SU-DHL-6 (cell line): ENCODE measurements at regions not wholly inside any gene's neighbourhood (a gene's known extent, or its start where the extent isn't known, plus 50 kb on each side); places are given as distances from the start of the nearest gene placed in this dataset.
A peak's percentile ranks its signal among the peaks of the same experiment; 100 is the strongest.

ENCODE experiments used
- H2AFZ ChIP-seq: fragments of 200-600 bp; sonication (generic); 2 replicates; pipeline ENCODE4 v1.6.1; 2014; ENCODE audit warnings: low read depth, mild to moderate bottlenecking, moderate library complexity, mixed read lengths, antibody characterized with exemption, low read length; ENCODE audit not compliant: severe bottlenecking
- H3F3A ChIP-seq: fragments of 200-600 bp; shearing (Covaris generic); 2 replicates; pipeline ENCODE4 v1.6.0; 2016; ENCODE audit warnings: antibody characterized with exemption, mild to moderate bottlenecking; ENCODE audit not compliant: insufficient read depth
- H3K27ac ChIP-seq: fragments of 200-600 bp; sonication (generic); 2 replicates; pipeline ENCODE4 v1.5.1; 2016; ENCODE audit warnings: low read depth, mild to moderate bottlenecking, low read length, moderate library complexity, mixed read lengths
- H3K27me3 ChIP-seq: fragments of 200-600 bp; sonication (generic), shearing (Covaris generic); 2 replicates; pipeline ENCODE4 v1.6.0; 2014; ENCODE audit warnings: mild to moderate bottlenecking, low read length
- H3K36me3 ChIP-seq: fragments of 200-600 bp; sonication (generic); 2 replicates; pipeline ENCODE4 v1.6.1; 2014; ENCODE audit warnings: mild to moderate bottlenecking, low read length, mixed read lengths
- H3K4me2 ChIP-seq: fragments of 300-600, 200-600 bp; shearing (Covaris generic), sonication (generic); 2 replicates; pipeline ENCODE4 v1.6.0; 2014; ENCODE audit warnings: low read length, low read depth, mild to moderate bottlenecking; ENCODE audit not compliant: poor library complexity, severe bottlenecking
- H3K4me3 ChIP-seq: fragments of 200-600 bp; sonication (generic); 2 replicates; pipeline ENCODE4 v1.5.1; 2014; ENCODE audit warnings: antibody characterized with exemption, low read length, mild to moderate bottlenecking, mixed read lengths; ENCODE audit not compliant: insufficient read depth, poor library complexity, severe bottlenecking
- H3K79me2 ChIP-seq: fragments of 200-600 bp; sonication (generic); 2 replicates; pipeline ENCODE4 v1.6.1; 2014; ENCODE audit warnings: mild to moderate bottlenecking, low read length, moderate library complexity; ENCODE audit not compliant: insufficient read depth
- H3K9ac ChIP-seq: fragments of 200-600 bp; sonication (generic); 2 replicates; pipeline ENCODE4 v1.7.0; 2014; ENCODE audit warnings: mild to moderate bottlenecking, low read length
- H3K9me2 ChIP-seq: fragments of 200-600 bp; sonication (generic); replicated peaks from 2 replicates; pipeline ENCODE4 v1.6.1; 2014; ENCODE audit warnings: low read length; ENCODE audit not compliant: insufficient read depth
- H3K9me3 ChIP-seq: fragments of 200-600 bp; sonication (generic); 2 replicates; pipeline ENCODE4 v1.6.1; 2014; ENCODE audit warnings: low read length, mixed read lengths; ENCODE audit not compliant: insufficient read depth
- H4K20me1 ChIP-seq: fragments of 200-600 bp; sonication (generic); 2 replicates; pipeline ENCODE4 v1.6.1; 2014; ENCODE audit warnings: low read depth, mild to moderate bottlenecking, antibody characterized with exemption, low read length, moderate library complexity, mixed read lengths
- CTCF ChIP-seq: fragments of 200-600 bp; sonication (generic); IDR thresholded peaks from one replicate; pipeline ENCODE4 v1.5.1; 2017; ENCODE audit warnings: antibody characterized with exemption, mild to moderate bottlenecking, low read length, moderate library complexity; ENCODE audit not compliant: insufficient read depth, poor library complexity, severe bottlenecking
- EZH2phosphoT487 ChIP-seq: fragments of 200-600 bp; sonication (generic), shearing (Covaris generic); conservative IDR thresholded peaks from 2 replicates; pipeline ENCODE4 v1.6.1; 2018; ENCODE audit warnings: mild to moderate bottlenecking, antibody characterized with exemption, low read length, moderate library complexity, mixed read lengths

GRCh38 chr12:92465786-92466295, 236.9 kb upstream of the PLEKHG7 start:
- peaks cover 91% of the 10 kb centered on the region for H3F3A ChIP-seq
- no peaks in the 10 kb centered on the region for H3K36me3 ChIP-seq
- no peak for TF ChIP-seq CTCF
- TF ChIP-seq EZH2phosphoT487: no peak
- H3K9me2 ChIP-seq: no peaks in the 10 kb centered on the region
- H3K4me3 ChIP-seq: peak overlapping the region; percentile 51
- no peaks in the 10 kb centered on the region for H3K27me3 ChIP-seq
- peak overlapping the region; percentile 99 for H3K27ac ChIP-seq
- peak overlapping the region; percentile 90 for H3K4me2 ChIP-seq
- H4K20me1 ChIP-seq: no peaks in the 10 kb centered on the region
- peaks cover 19% of the 10 kb centered on the region for H3K79me2 ChIP-seq
- no peaks in the 10 kb centered on the region for H3K9me3 ChIP-seq
- peak overlapping the region; percentile 63 for H3K9ac ChIP-seq
- H2AFZ ChIP-seq: peak overlapping the region; percentile 43

- Histone ChIP-seq H2AFZ (peak overlapping the region; percentile 43), H3F3A (peaks cover 90% of the 10 kb centered on the region), H3K9me3 (no peaks in the 10 kb centered on the region), H3K9ac (peak overlapping the region; percentile 63), H3K27me3 (no peaks in the 10 kb centered on the region), H4K20me1 (no peaks in the 10 kb centered on the region), H3K27ac (peak overlapping the region; percentile 99), H3K4me2 (peak overlapping the region; percentile 90), H3K79me2 (peaks cover 16% of the 10 kb centered on the region), H3K4me3 (peak overlapping the region; percentile 51), H3K36me3 (no peaks in the 10 kb centered on the region), H3K9me2 (no peaks in the 10 kb centered on the region)
- no peak for TF ChIP-seq CTCF
- TF ChIP-seq EZH2phosphoT487: no peak
Measured at GRCh38 chr12:92464911-92465310, 237.9 kb upstream of the PLEKHG7 start.

GRCh38 chr12:92463171-92463570, 239.6 kb upstream of the PLEKHG7 start:
- Histone ChIP-seq H3K27me3 (no peaks in the 10 kb centered on the region), H3K27ac (peak overlapping the region; percentile 99), H3K9me3 (no peaks in the 10 kb centered on the region), H3K79me2 (peaks cover 4% of the 10 kb centered on the region; the same call in 1 of the 2 replicates), H3K9me2 (no peaks in the 10 kb centered on the region), H3F3A (peaks cover 80% of the 10 kb centered on the region), H3K36me3 (no peaks in the 10 kb centered on the region), H4K20me1 (no peaks in the 10 kb centered on the region), H2AFZ (peak overlapping the region; percentile 43), H3K4me3 (peak overlapping the region; percentile 4), H3K9ac (peak overlapping the region; percentile 63), H3K4me2 (peak overlapping the region; percentile 90)
- TF ChIP-seq EZH2phosphoT487 (no peak), CTCF (no peak)
